Type B pancreatic cell (in vitro differentiated cells): ENCODE measurements at regions not wholly inside any gene's neighbourhood (a gene's known extent, or its start where the extent isn't known, plus 50 kb on each side); places are given as distances from the start of the nearest gene placed in this dataset.
"Not testable (repeated sequence)": the region's sequence is repeated elsewhere in the genome, so short reads cannot be mapped to it uniquely, and the experiment has no call there.

ENCODE experiments used
- DNase-seq: peaks from one replicate; pipeline ENCODE4 v3.0.0; 2021; ENCODE audit warnings: mixed read lengths; ENCODE audit not compliant: unreplicated experiment; ENCODE audit errors: extremely low spot score
- H3K27ac Mint-ChIP-seq: 2 replicates; pipeline ENCODE4 v1.8.0; 2021; ENCODE audit warnings: mild to moderate bottlenecking, mixed read lengths
- H3K27me3 Mint-ChIP-seq: 2 replicates; pipeline ENCODE4 v1.8.0; 2021; ENCODE audit warnings: mixed read lengths
- H3K36me3 Mint-ChIP-seq: 2 replicates; pipeline ENCODE4 v1.8.0; 2021; ENCODE audit warnings: mixed read lengths
- H3K4me1 Mint-ChIP-seq: one replicate; pipeline ENCODE4 v1.8.0; 2021; ENCODE audit warnings: mixed read lengths; ENCODE audit not compliant: unreplicated experiment
- H3K4me3 Mint-ChIP-seq: 2 replicates; pipeline ENCODE4 v1.8.0; 2021; ENCODE audit warnings: mild to moderate bottlenecking, mixed read lengths
- H3K9me3 Mint-ChIP-seq: 2 replicates; pipeline ENCODE4 v1.8.0; 2021; ENCODE audit warnings: mixed read lengths
- TF ChIP-seq, protein P1 (sequence below): fragments of 200-600 bp; sonication (generic); conservative IDR thresholded peaks from 2 replicates; pipeline ENCODE4 v1.5.0; 2021; ENCODE audit warnings: antibody characterized with exemption, mild to moderate bottlenecking

DNA sequence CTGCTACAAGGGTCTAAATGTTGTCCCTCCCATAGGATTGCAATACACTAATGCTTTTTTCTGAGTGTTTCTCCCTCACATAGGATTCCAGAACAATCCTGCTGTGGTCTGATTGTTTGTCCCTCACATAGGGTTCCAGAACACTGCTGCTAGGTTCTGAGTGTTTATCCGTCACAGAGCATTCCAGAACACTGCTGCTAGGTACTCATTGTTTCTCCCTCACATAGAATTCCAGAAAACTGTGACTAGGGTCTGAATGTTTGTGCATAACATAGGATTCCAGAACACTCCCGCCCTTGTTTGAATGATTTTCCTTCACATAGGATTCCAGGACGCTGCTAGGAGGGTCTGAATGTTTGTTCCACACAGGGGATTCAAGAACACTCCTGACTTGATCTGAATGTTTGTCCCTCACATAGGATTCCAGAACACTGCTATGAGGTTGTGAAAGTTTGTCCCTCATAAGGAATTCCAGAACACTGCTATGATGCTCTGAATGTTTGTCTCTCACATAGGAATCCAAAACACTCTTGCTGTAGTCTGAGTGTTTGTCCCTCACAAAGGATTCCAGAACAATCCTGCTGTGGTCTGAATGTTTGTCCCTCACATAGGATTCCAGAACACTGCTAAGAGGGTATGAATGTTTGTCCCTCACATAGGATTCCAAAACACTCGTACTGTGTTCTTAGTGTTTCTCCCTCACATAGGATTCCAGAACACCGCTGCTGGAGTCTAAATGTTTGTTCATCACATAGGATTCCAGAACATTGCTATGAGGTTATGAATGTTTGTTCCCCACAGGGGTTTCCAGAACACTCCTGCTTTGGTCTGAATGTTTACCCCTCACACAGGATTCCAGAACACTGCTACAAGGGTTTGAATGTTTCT lies 213.5 kb downstream of the FOXD4L6 start:
- Mint-ChIP-seq H3K36me3 (no peaks in the 10 kb centered on the region), H3K4me1 (no peaks in the 10 kb centered on the region), H3K4me3 (no peak overlapping the region), H3K9me3 (peaks cover 39% of the 10 kb centered on the region), H3K27ac (no peak overlapping the region), H3K27me3 (no peaks in the 10 kb centered on the region)
- TF ChIP-seq, protein P1, sequence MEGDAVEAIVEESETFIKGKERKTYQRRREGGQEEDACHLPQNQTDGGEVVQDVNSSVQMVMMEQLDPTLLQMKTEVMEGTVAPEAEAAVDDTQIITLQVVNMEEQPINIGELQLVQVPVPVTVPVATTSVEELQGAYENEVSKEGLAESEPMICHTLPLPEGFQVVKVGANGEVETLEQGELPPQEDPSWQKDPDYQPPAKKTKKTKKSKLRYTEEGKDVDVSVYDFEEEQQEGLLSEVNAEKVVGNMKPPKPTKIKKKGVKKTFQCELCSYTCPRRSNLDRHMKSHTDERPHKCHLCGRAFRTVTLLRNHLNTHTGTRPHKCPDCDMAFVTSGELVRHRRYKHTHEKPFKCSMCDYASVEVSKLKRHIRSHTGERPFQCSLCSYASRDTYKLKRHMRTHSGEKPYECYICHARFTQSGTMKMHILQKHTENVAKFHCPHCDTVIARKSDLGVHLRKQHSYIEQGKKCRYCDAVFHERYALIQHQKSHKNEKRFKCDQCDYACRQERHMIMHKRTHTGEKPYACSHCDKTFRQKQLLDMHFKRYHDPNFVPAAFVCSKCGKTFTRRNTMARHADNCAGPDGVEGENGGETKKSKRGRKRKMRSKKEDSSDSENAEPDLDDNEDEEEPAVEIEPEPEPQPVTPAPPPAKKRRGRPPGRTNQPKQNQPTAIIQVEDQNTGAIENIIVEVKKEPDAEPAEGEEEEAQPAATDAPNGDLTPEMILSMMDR = no peak
- DNase-seq = no peak

DNA sequence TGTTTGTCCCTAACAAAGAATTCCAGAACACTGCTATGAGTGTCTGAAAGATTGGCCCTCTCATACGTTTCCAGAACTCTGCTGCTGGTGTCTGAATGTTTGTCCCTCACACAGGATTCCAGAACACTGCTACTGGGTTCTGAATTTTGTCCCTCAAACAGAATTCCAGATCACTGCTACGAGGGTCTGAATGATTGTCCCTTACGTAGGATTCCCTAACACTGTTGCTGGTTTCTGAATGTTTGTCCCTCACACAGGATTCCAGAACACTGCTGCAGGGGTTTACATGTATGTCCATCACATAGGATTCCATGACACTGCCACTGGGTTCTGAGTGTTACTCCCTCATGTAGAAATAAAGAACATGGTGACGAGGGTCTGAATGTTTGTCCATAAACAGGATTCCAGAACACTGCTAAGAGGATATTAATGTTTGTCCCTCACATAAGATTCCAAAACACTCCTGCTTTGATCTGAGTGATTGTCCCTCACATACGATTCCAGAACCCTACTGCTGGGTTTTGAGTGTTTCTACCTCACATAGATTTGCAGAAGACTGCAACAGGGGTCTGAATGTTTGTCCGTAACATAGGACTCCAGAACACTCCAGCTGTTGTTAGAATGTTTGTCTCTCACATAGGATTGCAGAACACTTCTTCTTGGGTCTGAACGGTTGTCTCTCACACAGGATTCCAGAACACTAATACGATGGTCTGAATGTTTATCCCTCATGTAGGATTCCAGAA lies 214.4 kb downstream of the FOXD4L6 start:
- no peaks in the 10 kb centered on the region for H3K27me3 Mint-ChIP-seq
- no peaks in the 10 kb centered on the region for H3K4me1 Mint-ChIP-seq
- H3K27ac Mint-ChIP-seq = no peak overlapping the region
- DNase-seq = no peak
- TF ChIP-seq, protein P1 = no peak
- no peaks in the 10 kb centered on the region for H3K36me3 Mint-ChIP-seq
- H3K4me3 Mint-ChIP-seq = no peak overlapping the region
- peaks cover 39% of the 10 kb centered on the region for H3K9me3 Mint-ChIP-seq

DNA sequence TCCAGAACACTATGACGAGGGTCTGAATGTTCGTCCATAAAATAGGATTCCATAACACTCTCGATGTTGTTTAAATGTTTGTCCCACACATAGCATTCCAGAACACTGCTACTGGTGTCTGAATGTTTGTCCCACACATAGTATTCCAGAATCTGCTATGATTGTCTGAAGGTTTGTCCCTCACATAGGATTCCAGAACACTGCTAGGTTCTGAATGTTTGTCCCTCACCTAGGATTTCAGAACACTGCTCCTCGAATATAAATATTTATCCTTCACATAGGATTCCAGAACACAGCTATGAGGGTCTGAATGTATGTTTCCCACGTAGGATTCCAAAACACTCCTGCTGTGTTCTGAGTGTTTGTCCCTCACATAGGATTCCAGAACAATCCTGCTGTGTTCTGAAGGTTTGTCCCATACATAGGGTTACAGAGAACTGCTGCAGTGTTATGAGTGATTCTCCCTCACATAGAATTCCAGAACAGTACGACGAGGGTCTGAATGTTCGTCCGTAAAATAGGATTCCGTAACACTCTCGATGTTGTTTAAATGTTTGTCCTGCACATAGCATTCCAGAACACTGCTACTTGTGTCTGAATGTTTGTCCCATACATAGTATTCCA lies 215.3 kb downstream of the FOXD4L6 start:
- no peak overlapping the region for H3K4me3 Mint-ChIP-seq
- no peaks in the 10 kb centered on the region for H3K4me1 Mint-ChIP-seq
- peaks cover 39% of the 10 kb centered on the region for H3K9me3 Mint-ChIP-seq
- TF ChIP-seq, protein P1 = no peak
- H3K27ac Mint-ChIP-seq = no peak overlapping the region
- H3K27me3 Mint-ChIP-seq = no peaks in the 10 kb centered on the region
- no peaks in the 10 kb centered on the region for H3K36me3 Mint-ChIP-seq
- no peak for DNase-seq

DNA sequence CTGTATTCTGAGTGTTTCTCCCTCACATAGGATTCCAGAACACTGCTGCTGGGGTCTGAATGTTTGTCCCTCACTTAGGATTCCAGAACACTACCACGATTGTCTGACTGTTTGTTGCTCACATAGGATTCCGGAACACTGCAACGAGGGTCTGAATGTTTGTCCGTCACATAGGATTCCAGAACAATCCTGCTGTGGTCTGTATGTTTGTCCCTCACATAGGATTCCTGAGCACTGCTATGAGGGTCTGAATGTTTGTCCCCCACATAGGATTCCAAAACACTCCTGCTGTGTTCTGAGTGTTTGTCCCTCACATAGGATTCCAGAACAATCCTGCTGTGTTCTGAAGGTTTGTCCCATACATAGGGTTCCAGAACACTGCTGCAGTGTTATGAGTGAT lies 215.8 kb downstream of the FOXD4L6 start:
- H3K27me3 Mint-ChIP-seq, DNase-seq, H3K27ac Mint-ChIP-seq, H3K4me3 Mint-ChIP-seq, H3K36me3 Mint-ChIP-seq, H3K4me1 Mint-ChIP-seq: not testable (repeated sequence)
- peaks cover 41% of the 10 kb centered on the region for H3K9me3 Mint-ChIP-seq

DNA sequence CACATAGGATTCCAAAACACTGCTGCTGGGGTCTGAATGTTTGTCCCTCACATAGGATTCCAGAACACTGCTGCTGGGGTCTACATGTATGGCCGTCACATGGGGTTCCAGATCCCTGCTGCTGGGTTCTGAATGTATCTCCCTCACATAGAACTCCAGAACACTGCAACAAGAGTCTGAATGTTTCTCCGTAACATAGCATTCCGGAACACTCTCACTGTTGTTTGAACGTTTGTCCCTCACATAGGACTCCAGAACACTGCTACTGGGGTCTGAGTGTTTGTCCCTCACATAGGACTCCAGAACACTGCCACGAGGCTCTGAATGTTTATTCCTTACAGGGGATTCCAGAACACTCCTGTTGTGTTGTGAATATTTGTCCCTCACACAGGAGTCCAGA lies 216.8 kb downstream of the FOXD4L6 start:
- no peaks in the 10 kb centered on the region for H3K27me3 Mint-ChIP-seq

DNA sequence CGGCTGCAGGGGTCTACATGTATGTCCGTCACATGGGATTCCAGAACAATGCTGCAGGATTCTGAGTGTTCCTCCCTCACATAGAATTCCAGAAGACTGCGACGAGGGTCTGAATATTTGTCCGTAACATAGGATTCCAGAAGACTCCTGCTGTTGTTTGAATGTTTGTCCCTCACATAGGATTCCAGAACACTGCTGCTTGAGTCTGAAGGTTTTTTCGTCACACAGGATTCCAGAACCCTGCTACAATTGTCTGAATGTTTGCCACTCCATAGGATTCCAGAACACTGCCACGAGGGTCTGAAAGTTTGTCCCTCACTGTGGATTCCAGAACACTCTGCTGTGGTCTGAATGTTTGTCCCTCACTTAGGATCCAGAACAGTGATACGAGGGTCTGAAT lies 217.5 kb downstream of the FOXD4L6 start:
- H3K27ac Mint-ChIP-seq, H3K4me1 Mint-ChIP-seq, H3K27me3 Mint-ChIP-seq, H3K36me3 Mint-ChIP-seq, H3K4me3 Mint-ChIP-seq, DNase-seq: not testable (repeated sequence)
- H3K9me3 Mint-ChIP-seq = peaks cover 42% of the 10 kb centered on the region

More for the DNA sequence above, 216.8 kb downstream of the FOXD4L6 start:
- no peak overlapping the region for H3K27ac Mint-ChIP-seq
- no peaks in the 10 kb centered on the region for H3K36me3 Mint-ChIP-seq
- TF ChIP-seq, protein P1 = no peak
- H3K4me1 Mint-ChIP-seq = no peaks in the 10 kb centered on the region
- H3K4me3 Mint-ChIP-seq = no peak overlapping the region
- no peak for DNase-seq
- peaks cover 42% of the 10 kb centered on the region for H3K9me3 Mint-ChIP-seq
